ENCODE measurements at regions not wholly inside any gene's neighbourhood (a gene's known extent, or its start where the extent isn't known, plus 50 kb on each side); places are given as distances from the start of the nearest gene placed in this dataset.

- TF ChIP-seq CTCF (IDR thresholded peaks at IDR 0.05; ENCODE audit: insufficient read depth, low read length, poor library complexity, severe bottlenecking) (no peak), EZH2phosphoT487 (conservative IDR thresholded peaks at IDR 0.05; ENCODE audit: low read length) (no peak)
These were observed 1363.7 kb upstream of the TMEM132C start for GRCh38 chr12:126903027-126903876.
